Endothelial cell of umbilical vein (primary cell): ENCODE measurements at regions not wholly inside any gene's neighbourhood (a gene's known extent, or its start where the extent isn't known, plus 50 kb on each side); places are given as distances from the start of the nearest gene placed in this dataset.

Experiments
- BruUV-seq: library from RNA; stranded (reverse); fragments of 400-500 nt; replicated peaks from 2 replicates; lab custom pipeline; 2021; lab: Mats Ljungman, UMichigan
- CTCF ChIA-PET: fragments of 300-600, 350-600 bp; sonication (Branson Sonifier 250); formaldehyde crosslinking; loops from one replicate; lab custom pipeline; 2021; ENCODE audit warnings: antibody characterized with exemption, inconsistent platforms; lab: Charles Lee
- POLR2A ChIA-PET: fragments of 300-600, 350-600 bp; sonication (Branson Sonifier 250); formaldehyde crosslinking; loops from one replicate; lab custom pipeline; 2021; ENCODE audit warnings: antibody characterized with exemption, inconsistent platforms; lab: Charles Lee
- DNase-seq: peaks from one replicate; pipeline ENCODE4 v3.0.0-alpha.2; 2011; ENCODE audit warnings: low read depth, low spot score
- FAIRE-seq: peaks from 2 replicates; lab custom pipeline; 2011; peaks lifted over from hg19 to GRCh38; lab: Jason Lieb, UNC
- H2AFZ ChIP-seq: 2 replicates; pipeline ENCODE4 v1.6.0; 2012; ENCODE audit warnings: low read depth, low read length, control low read depth, inconsistent platforms
- H3K27ac ChIP-seq: 2 replicates; pipeline ENCODE4 v1.5.1; 2011; ENCODE audit warnings: low read depth, mild to moderate bottlenecking, control low read depth, low read length, moderate library complexity; ENCODE audit not compliant: insufficient read depth
- H3K27me3 ChIP-seq, 2 experiments: 2 replicates each; pipeline versions ENCODE4 v1.6.0 to v1.6.1; 2011; ENCODE audit warnings: low read length in 2 of 2, mixed read lengths in 1 of 2; ENCODE audit not compliant: control insufficient read depth in 2 of 2, insufficient read depth in 2 of 2
- H3K36me3 ChIP-seq, 2 experiments: 2 replicates in 1 of 2; 3 replicates in 1 of 2; pipeline ENCODE4 v1.5.1; 2011; ENCODE audit warnings: low read length in 2 of 2, mild to moderate bottlenecking in 1 of 2, moderate library complexity in 1 of 2; ENCODE audit not compliant: control insufficient read depth in 2 of 2, insufficient read depth in 2 of 2; ENCODE audit errors: extremely low read depth in 1 of 2
- H3K4me1 ChIP-seq: 3 replicates; pipeline ENCODE4 v1.5.1; 2011; ENCODE audit warnings: mild to moderate bottlenecking, low read length; ENCODE audit not compliant: control insufficient read depth, insufficient read depth; ENCODE audit errors: extremely low read depth
- H3K4me2 ChIP-seq: 2 replicates; pipeline ENCODE4 v1.6.1; 2011; ENCODE audit warnings: low read length, control low read depth, mixed read lengths; ENCODE audit not compliant: insufficient read depth
- H3K4me3 ChIP-seq, 3 experiments: fragments of 200-600 bp in 1 of 3; sonication (generic), shearing (Covaris generic) in 1 of 3; replicated peaks in 1 of 3; 2 replicates each; pipeline ENCODE4 v1.5.1; 2011 to 2016; ENCODE audit warnings: control low read depth in 3 of 3, low read length in 3 of 3, mild to moderate bottlenecking in 2 of 3, inconsistent platforms in 1 of 3, low read depth in 1 of 3, moderate library complexity in 1 of 3; ENCODE audit not compliant: insufficient read depth in 1 of 3
- H3K79me2 ChIP-seq: 2 replicates; pipeline ENCODE4 v1.6.0; 2012; ENCODE audit warnings: low read length, inconsistent platforms; ENCODE audit not compliant: control insufficient read depth, insufficient read depth
- H3K9ac ChIP-seq: replicated peaks from 2 replicates; pipeline ENCODE3; 2011; ENCODE audit warnings: low read length, control low read depth; ENCODE audit not compliant: insufficient read depth; ENCODE audit errors: extremely low read depth
- H3K9me1 ChIP-seq: replicated peaks from 3 replicates; pipeline ENCODE4 v1.6.0; 2011; ENCODE audit warnings: mild to moderate bottlenecking, low read length; ENCODE audit not compliant: control insufficient read depth, insufficient read depth; ENCODE audit errors: extremely low read depth
- H3K9me3 ChIP-seq: replicated peaks from 2 replicates; pipeline ENCODE4 v1.5.1; 2012; ENCODE audit warnings: low read length, inconsistent platforms; ENCODE audit not compliant: control insufficient read depth, insufficient read depth
- H4K20me1 ChIP-seq: replicated peaks from 2 replicates; pipeline ENCODE3; 2011; ENCODE audit warnings: mild to moderate bottlenecking, low read length; ENCODE audit not compliant: control insufficient read depth, insufficient read depth; ENCODE audit errors: extremely low read depth
- EZH2 ChIP-seq: IDR thresholded peaks from 2 replicates; pipeline ENCODE4 v1.6.1; 2012; ENCODE audit warnings: borderline replicate concordance, low read depth, mild to moderate bottlenecking, moderate library complexity, low read length, inconsistent platforms; ENCODE audit not compliant: severe bottlenecking
- FOS ChIP-seq: IDR thresholded peaks from 2 replicates; pipeline ENCODE4 v1.6.1; 2011; ENCODE audit warnings: mild to moderate bottlenecking, low read length, moderate library complexity, borderline replicate concordance; ENCODE audit not compliant: insufficient read depth
- GATA2 ChIP-seq: IDR thresholded peaks from 2 replicates; pipeline ENCODE4 v1.7.0; 2011; ENCODE audit warnings: low read depth, mild to moderate bottlenecking, moderate library complexity, mixed read lengths, low read length; ENCODE audit not compliant: insufficient read length, insufficient read depth
- JUN ChIP-seq: IDR thresholded peaks from 2 replicates; pipeline ENCODE4 v1.6.1; 2011; ENCODE audit warnings: borderline replicate concordance, low read depth; ENCODE audit not compliant: insufficient read length, insufficient read depth
- MAX ChIP-seq: IDR thresholded peaks from 2 replicates; pipeline ENCODE4 v1.6.1; 2011; ENCODE audit not compliant: insufficient read depth, insufficient read length
- MYC ChIP-seq: IDR thresholded peaks from one replicate; pipeline ENCODE4 v1.6.1; 2011; ENCODE audit warnings: mild to moderate bottlenecking, low read depth, low read length
- POLR2A ChIP-seq: IDR thresholded peaks from 2 replicates; pipeline ENCODE4 v1.6.1; 2012; ENCODE audit warnings: low read depth, mild to moderate bottlenecking, control low read depth, low read length
- POLR2AphosphoS5 ChIP-seq: IDR thresholded peaks from 2 replicates; pipeline ENCODE4 v1.6.1; 2012; ENCODE audit warnings: low read depth, mild to moderate bottlenecking, control low read depth, low read length, moderate library complexity; ENCODE audit not compliant: insufficient read depth
- dilution Hi-C: fragments of 300-500 bp; cut with MboI; formaldehyde crosslinking; loops from one replicate; pipeline ENCODE4 v1.15.0; 2019; ENCODE audit warnings: low sequenced_read_pairs; ENCODE audit not compliant: extremely low pct_ligation_motif_present
- intact Hi-C: fragments of 100-400 bp; cut with micrococcal nuclease; formaldehyde crosslinking; loops from one replicate; pipeline ENCODE4 v1.10.0; 2022
- TF ChIP-seq, protein P1 (sequence below), 2 donors: IDR thresholded peaks; 1 replicate in 1 of 2; 2 replicates in 1 of 2; pipeline ENCODE4 v1.5.1; 2011; ENCODE audit warnings: low read length in 2 of 2, mild to moderate bottlenecking in 2 of 2, moderate library complexity in 2 of 2, control low read depth in 1 of 2, inconsistent platforms in 1 of 2, low read depth in 1 of 2; ENCODE audit not compliant: insufficient read depth in 1 of 2; ENCODE audit errors: extremely low read depth in 1 of 2

GRCh38 chrX:138001226-138001625 lies 435.3 kb downstream of the ZIC3 start:
- Histone ChIP-seq H3K79me2 (no peaks in the 10 kb centered on the region), H3K4me2 (no peak overlapping the region), H3K4me3 (no peak overlapping the region), H2AFZ (no peak overlapping the region), H3K9me1 (no peaks in the 10 kb centered on the region), H3K9ac (no peak overlapping the region), H3K27me3 (no peaks in the 10 kb centered on the region), H3K9me3 (no peaks in the 10 kb centered on the region), H3K27ac (no peak overlapping the region), H3K4me1 (no peaks in the 10 kb centered on the region), H4K20me1 (no peaks in the 10 kb centered on the region), H3K36me3 (no peaks in the 10 kb centered on the region)
- TF ChIP-seq POLR2A, result no peak
- no peak for TF ChIP-seq GATA2
- TF ChIP-seq MAX, result no peak
- TF ChIP-seq FOS, result no peak
- TF ChIP-seq, protein P1, sequence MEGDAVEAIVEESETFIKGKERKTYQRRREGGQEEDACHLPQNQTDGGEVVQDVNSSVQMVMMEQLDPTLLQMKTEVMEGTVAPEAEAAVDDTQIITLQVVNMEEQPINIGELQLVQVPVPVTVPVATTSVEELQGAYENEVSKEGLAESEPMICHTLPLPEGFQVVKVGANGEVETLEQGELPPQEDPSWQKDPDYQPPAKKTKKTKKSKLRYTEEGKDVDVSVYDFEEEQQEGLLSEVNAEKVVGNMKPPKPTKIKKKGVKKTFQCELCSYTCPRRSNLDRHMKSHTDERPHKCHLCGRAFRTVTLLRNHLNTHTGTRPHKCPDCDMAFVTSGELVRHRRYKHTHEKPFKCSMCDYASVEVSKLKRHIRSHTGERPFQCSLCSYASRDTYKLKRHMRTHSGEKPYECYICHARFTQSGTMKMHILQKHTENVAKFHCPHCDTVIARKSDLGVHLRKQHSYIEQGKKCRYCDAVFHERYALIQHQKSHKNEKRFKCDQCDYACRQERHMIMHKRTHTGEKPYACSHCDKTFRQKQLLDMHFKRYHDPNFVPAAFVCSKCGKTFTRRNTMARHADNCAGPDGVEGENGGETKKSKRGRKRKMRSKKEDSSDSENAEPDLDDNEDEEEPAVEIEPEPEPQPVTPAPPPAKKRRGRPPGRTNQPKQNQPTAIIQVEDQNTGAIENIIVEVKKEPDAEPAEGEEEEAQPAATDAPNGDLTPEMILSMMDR (IDR thresholded peaks at IDR 0.05; ENCODE audit: extremely low read depth in 1 of 2, insufficient read depth in 1 of 2, low read depth in 1 of 2, low read length in 2 of 2), result no peak
- no peak for TF ChIP-seq EZH2
- no peak for TF ChIP-seq POLR2AphosphoS5
- TF ChIP-seq JUN, result no peak
- no peak for TF ChIP-seq MYC
- ChIA-PET CTCF (no interaction called here), POLR2A (no interaction called here)
- FAIRE-seq (no peak), DNase-seq (no peak)
- intact Hi-C loops (no loop called here), dilution Hi-C loops (no loop called here)
- BruUV-seq, result no TSS peak
